Uterus (tissue), 2 donors: ENCODE measurements at regions not wholly inside any gene's neighbourhood (a gene's known extent, or its start where the extent isn't known, plus 50 kb on each side); places are given as distances from the start of the nearest gene placed in this dataset.

Source experiments
- POLR2A ChIP-seq, 2 donors: fragments of 450-650 bp; IDR thresholded peaks; one replicate each; pipeline ENCODE4 v1.6.1; 2016; ENCODE audit warnings: antibody characterized with exemption in 2 of 2, mild to moderate bottlenecking in 1 of 2, moderate library complexity in 1 of 2
- TF ChIP-seq, protein P1 (sequence below), 4 experiments: fragments of 200-600 bp in 2 of 4; fragments of 450-650 bp in 2 of 4; sonication (generic) in 2 of 4; IDR thresholded peaks; one replicate each; pipeline ENCODE4 v1.5.1; 2016 to 2019; ENCODE audit warnings: antibody characterized with exemption in 4 of 4, mild to moderate bottlenecking in 2 of 4, moderate library complexity in 1 of 4

DNA sequence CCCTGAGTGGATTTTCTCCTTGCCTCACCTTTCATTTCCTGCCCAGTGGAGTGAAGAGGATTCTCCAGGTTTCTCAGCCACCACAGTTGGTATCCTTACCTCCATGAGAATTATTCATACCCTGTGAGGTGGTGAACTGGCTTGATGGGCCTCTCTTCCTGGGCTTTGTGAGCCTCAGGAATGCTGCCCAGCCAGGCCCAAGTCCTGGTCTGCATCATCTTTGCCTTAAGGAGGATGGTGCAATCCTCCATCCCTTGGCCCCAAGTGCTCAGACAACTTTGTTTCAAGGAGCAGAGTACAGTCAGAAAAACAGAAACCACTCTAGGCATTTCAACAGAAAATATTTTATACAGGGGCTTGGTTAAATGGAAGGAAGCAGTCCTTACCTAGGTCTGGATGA, 114.2 kb upstream of the CADM1 start:
- TF ChIP-seq, protein P1, sequence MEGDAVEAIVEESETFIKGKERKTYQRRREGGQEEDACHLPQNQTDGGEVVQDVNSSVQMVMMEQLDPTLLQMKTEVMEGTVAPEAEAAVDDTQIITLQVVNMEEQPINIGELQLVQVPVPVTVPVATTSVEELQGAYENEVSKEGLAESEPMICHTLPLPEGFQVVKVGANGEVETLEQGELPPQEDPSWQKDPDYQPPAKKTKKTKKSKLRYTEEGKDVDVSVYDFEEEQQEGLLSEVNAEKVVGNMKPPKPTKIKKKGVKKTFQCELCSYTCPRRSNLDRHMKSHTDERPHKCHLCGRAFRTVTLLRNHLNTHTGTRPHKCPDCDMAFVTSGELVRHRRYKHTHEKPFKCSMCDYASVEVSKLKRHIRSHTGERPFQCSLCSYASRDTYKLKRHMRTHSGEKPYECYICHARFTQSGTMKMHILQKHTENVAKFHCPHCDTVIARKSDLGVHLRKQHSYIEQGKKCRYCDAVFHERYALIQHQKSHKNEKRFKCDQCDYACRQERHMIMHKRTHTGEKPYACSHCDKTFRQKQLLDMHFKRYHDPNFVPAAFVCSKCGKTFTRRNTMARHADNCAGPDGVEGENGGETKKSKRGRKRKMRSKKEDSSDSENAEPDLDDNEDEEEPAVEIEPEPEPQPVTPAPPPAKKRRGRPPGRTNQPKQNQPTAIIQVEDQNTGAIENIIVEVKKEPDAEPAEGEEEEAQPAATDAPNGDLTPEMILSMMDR (IDR thresholded peaks at IDR 0.05) = no peak
- no peak for TF ChIP-seq POLR2A (IDR thresholded peaks at IDR 0.05)
